HL-60 (cell line): ENCODE measurements at regions not wholly inside any gene's neighbourhood (a gene's known extent, or its start where the extent isn't known, plus 50 kb on each side); places are given as distances from the start of the nearest gene placed in this dataset.

Experiments used
- DNase-seq, 2 experiments: peaks; one replicate each; pipeline ENCODE4 v3.0.0-alpha.2; 2010 to 2020; ENCODE audit warnings: low read depth in 1 of 2, low spot score in 1 of 2
- H3K27ac ChIP-seq: fragments of 250-450 bp; sonication (Bioruptor Pico); replicated peaks from 2 replicates; pipeline ENCODE4 v1.5.1; 2020; ENCODE audit warnings: mild to moderate bottlenecking, moderate library complexity
- H3K27me3 ChIP-seq: fragments of 250-450 bp; sonication (Bioruptor Pico); 2 replicates; pipeline ENCODE4 v1.5.1; 2021; ENCODE audit warnings: mild to moderate bottlenecking, moderate library complexity; ENCODE audit not compliant: insufficient read depth, poor library complexity, severe bottlenecking
- H3K4me3 ChIP-seq: replicated peaks from 2 replicates; pipeline ENCODE4 v1.5.1; 2011; ENCODE audit warnings: mild to moderate bottlenecking, control low read depth, low read length; ENCODE audit not compliant: insufficient read depth
- CTCF ChIP-seq: IDR thresholded peaks from one replicate; pipeline ENCODE4 v1.5.1; 2011; ENCODE audit warnings: low read length, control low read depth, inconsistent platforms; ENCODE audit not compliant: insufficient read depth
- GABPA ChIP-seq: IDR thresholded peaks from 2 replicates; pipeline ENCODE4 v1.6.1; 2012; ENCODE audit warnings: low read depth
- POLR2AphosphoS5 ChIP-seq: IDR thresholded peaks from 2 replicates; pipeline ENCODE4 v1.6.1; 2012; ENCODE audit warnings: low read depth
- REST ChIP-seq: IDR thresholded peaks from 2 replicates; pipeline ENCODE4 v1.6.1; 2012; ENCODE audit warnings: low read depth; ENCODE audit not compliant: insufficient replicate concordance
- SPI1 ChIP-seq: IDR thresholded peaks from 2 replicates; pipeline ENCODE4 v1.6.1; 2012; ENCODE audit warnings: low read depth, mild to moderate bottlenecking, borderline replicate concordance

- Histone ChIP-seq H3K27ac (no peak overlapping the region), H3K4me3 (no peak overlapping the region), H3K27me3 (no peaks in the 10 kb centered on the region)
- DNase-seq, result no peak
- TF ChIP-seq REST, result no peak
- no peak for TF ChIP-seq GABPA
- TF ChIP-seq POLR2AphosphoS5, result no peak
- TF ChIP-seq CTCF, result no peak
- TF ChIP-seq SPI1, result no peak
These were observed 172.9 kb upstream of the MGMT start for GRCh38 chr10:129293991-129294700.

DNA sequence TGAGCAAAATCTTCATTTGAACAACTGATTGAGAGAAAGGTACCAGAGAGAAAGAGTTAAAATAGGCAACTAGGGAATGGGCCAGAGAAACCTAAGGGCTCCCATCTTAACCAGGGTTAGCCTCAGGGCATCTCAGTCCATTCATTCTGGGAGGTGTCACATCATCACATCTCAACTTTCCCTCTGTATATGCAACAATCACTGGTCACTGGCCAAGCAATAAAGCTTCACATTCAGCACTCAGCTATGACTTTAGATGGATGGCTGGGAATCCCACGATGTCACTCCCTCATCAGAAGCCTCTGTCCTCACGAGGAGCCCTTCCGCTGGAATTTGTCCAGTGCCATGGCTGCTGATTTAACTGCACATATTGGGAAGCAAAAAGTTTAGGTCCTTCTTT, 172.1 kb upstream of the MGMT start:
- H3K27ac ChIP-seq, result no peak overlapping the region
- DNase-seq, result no peak
- no peaks in the 10 kb centered on the region for H3K27me3 ChIP-seq
- no peak overlapping the region for H3K4me3 ChIP-seq
- no peak for TF ChIP-seq CTCF
- TF ChIP-seq SPI1, result no peak
- TF ChIP-seq POLR2AphosphoS5, result no peak
- no peak for TF ChIP-seq REST
- no peak for TF ChIP-seq GABPA

GRCh38 chr10:129305046-129305445, 162.0 kb upstream of the MGMT start:
- TF ChIP-seq CTCF, result no peak
- TF ChIP-seq SPI1, result no peak
- Histone ChIP-seq H3K27me3 (no peaks in the 10 kb centered on the region), H3K4me3 (no peak overlapping the region), H3K27ac (no peak overlapping the region)
- no peak for DNase-seq

DNA sequence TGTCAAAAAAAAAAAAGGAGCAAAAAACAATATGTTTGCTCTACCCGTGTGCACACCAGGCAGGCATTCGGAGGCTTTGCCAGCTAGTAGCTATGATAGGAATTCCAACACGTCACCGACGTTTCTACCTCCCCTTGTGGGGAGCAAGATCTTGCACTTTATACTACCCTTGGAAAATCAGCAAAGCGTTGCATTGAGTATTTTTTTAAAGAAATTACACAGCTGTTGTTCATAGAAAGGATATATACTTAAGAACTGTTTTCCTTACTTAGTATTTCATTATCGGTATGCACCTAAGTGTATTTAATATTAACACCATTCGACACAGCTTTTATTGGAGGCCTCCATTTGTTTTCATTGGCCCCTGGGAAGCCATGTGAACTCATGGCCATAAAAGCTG, 159.9 kb upstream of the MGMT start:
- DNase-seq, result no peak
- no peak overlapping the region for H3K4me3 ChIP-seq
- H3K27ac ChIP-seq, result no peak overlapping the region
- no peaks in the 10 kb centered on the region for H3K27me3 ChIP-seq
- TF ChIP-seq SPI1 (no peak), GABPA (no peak), CTCF (no peak), REST (no peak)
